ENCODE measurements at regions not wholly inside any gene's neighbourhood (a gene's known extent, or its start where the extent isn't known, plus 50 kb on each side); places are given as distances from the start of the nearest gene placed in this dataset.

DNA sequence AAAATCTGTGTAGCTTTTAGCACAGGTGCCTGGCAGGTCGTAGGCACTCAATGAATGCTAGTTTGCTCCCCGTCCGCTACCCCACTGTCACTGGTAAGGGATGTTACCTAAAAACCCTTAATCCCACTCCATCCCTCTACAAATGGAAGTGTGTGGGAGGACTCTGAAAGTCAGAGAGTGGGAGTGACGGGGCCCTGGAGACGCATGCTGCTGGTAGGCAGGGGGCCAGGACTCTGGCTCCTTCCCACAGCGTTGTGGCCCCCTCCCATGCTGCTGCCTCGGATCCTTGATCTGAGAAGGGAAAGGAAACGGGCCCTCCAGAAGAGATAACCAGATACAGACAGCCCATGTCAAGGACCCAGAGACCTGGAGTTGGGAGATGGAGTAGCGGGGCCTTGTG, 249.3 kb downstream of the HAUS1 start:
- DNase-seq (ENCODE audit: low read depth in 2 of 2) = no peak
- no peak overlapping the region for H3K4me3 ChIP-seq (replicated peaks in 1 of 2; ENCODE audit: low read depth in 2 of 2, low read length in 2 of 2)
- TF ChIP-seq, protein P1, sequence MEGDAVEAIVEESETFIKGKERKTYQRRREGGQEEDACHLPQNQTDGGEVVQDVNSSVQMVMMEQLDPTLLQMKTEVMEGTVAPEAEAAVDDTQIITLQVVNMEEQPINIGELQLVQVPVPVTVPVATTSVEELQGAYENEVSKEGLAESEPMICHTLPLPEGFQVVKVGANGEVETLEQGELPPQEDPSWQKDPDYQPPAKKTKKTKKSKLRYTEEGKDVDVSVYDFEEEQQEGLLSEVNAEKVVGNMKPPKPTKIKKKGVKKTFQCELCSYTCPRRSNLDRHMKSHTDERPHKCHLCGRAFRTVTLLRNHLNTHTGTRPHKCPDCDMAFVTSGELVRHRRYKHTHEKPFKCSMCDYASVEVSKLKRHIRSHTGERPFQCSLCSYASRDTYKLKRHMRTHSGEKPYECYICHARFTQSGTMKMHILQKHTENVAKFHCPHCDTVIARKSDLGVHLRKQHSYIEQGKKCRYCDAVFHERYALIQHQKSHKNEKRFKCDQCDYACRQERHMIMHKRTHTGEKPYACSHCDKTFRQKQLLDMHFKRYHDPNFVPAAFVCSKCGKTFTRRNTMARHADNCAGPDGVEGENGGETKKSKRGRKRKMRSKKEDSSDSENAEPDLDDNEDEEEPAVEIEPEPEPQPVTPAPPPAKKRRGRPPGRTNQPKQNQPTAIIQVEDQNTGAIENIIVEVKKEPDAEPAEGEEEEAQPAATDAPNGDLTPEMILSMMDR (IDR thresholded peaks at IDR 0.05; ENCODE audit: low read depth, low read length) = no peak

DNA sequence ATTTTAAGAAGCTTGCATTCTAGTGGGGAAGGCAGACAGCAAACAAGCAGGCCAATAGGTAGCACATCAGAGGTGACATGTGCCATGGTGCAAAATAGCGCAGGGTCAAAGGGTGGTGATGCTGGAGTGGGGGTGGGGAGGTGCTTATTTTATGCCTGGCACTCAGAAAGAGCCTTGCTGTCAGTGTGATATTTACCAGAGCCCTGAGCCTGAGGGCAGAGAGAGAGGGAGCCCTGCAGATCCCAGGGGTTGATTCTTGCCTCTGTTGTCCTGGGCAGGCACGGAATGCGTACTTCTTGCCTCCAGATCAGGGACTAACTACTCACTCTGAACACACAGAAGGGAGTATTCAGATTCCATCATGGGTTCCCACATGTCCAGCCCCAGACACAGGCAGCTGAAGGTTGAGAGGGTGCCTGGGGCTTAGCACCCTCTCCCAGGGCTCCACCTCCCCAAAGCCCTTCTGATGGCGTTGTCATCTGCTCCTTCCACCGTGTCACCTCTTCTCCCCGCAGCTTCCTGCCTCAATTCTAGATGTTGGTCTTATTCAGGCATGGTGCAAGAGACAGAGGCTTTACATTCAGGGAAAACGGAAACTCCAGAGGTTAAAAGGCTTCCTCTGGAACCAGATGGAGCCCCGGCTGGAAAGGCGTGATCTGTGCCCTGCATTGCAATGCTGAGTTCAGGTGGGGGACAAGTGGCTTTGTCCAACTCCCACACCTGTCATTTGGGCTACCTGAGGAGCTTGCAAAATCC, 252.3 kb downstream of the HAUS1 start:
- no peak for DNase-seq (ENCODE audit: low read depth in 2 of 2)
- TF ChIP-seq, protein P1 (IDR thresholded peaks at IDR 0.05; ENCODE audit: low read depth, low read length) = no peak
- no peak overlapping the region for H3K4me3 ChIP-seq (replicated peaks in 1 of 2; ENCODE audit: low read depth in 2 of 2, low read length in 2 of 2)

DNA sequence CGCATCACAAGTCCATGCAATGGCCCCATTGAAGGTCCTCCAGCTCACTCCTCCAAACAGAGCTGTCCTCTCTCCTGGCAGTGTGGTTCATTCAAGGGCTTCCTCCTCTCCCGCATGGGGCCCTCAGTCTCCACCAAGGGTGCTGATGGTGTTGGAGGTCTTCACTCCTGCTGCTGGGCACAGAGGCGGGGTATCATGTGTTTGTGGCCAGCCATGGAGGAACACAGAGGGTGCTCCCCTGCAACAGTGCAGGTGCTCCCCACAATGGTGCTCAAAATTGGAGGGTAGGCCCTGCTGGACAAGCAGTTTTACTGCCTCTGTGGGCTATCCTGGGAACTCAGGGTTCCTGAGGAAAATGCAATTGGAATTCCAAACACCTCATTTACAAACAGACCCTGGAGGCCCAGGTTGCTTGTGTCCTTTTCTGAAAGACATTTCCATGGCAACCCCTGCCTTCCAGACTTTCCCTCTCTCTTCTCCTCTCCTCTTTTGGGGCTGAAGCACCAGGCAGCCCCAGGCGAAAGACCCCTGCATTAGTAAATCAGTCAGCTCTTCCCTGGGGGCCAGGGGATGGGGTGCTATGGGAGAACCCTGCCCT, 256.0 kb downstream of the HAUS1 start:
- no peak for DNase-seq (ENCODE audit: low read depth in 2 of 2)
- H3K4me3 ChIP-seq (replicated peaks in 1 of 2; ENCODE audit: low read depth in 2 of 2, low read length in 2 of 2) = no peak overlapping the region
- TF ChIP-seq, protein P1 (IDR thresholded peaks at IDR 0.05; ENCODE audit: low read depth, low read length) = no peak

DNA sequence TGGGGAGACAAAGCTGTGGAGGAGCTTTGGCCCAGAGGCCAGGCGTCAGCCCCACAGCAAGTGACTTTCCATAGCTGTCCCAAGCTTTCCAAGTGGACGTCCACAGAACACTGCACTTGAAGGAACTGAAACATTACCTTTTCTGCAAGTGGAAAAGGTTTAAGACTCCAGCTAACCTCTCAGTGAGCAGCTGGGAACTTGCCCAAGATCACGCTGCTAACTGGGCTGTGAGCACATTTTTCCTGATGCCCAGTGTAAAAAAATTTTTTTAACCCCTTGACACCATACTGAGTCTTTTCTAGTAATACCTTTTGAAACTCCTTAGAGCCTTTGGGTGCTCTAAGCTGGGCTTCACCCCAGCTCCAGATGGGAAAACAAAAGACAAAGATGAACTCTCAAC, 256.7 kb downstream of the HAUS1 start:
- TF ChIP-seq, protein P1 (IDR thresholded peaks at IDR 0.05; ENCODE audit: low read depth, low read length) = no peak
- H3K4me3 ChIP-seq (replicated peaks in 1 of 2; ENCODE audit: low read depth in 2 of 2, low read length in 2 of 2) = no peak overlapping the region
- no peak for DNase-seq (ENCODE audit: low read depth in 2 of 2)

DNA sequence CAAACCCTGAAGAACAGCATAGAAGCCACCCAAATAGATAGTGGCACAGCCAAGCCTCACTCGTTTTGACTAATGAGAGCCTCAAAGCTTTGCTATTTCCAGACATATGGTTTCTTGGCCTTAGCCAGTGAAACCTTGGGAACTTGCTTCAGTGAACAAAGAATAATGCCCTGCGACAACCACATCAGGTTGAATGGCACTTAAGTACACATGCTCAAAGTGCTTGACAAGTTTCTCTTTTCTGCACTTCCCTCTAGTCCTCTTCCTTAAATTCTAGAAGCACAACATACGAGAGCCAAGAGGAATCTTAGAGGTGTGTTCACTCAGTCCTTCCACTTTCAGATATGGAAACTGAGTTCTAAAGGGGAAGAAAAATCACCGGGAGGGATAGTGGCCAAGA, 258.3 kb downstream of the HAUS1 start:
- TF ChIP-seq, protein P1 (IDR thresholded peaks at IDR 0.05; ENCODE audit: low read depth, low read length) = no peak
- no peak for DNase-seq (ENCODE audit: low read depth in 2 of 2)
- H3K4me3 ChIP-seq (replicated peaks in 1 of 2; ENCODE audit: low read depth in 2 of 2, low read length in 2 of 2) = no peak overlapping the region

DNA sequence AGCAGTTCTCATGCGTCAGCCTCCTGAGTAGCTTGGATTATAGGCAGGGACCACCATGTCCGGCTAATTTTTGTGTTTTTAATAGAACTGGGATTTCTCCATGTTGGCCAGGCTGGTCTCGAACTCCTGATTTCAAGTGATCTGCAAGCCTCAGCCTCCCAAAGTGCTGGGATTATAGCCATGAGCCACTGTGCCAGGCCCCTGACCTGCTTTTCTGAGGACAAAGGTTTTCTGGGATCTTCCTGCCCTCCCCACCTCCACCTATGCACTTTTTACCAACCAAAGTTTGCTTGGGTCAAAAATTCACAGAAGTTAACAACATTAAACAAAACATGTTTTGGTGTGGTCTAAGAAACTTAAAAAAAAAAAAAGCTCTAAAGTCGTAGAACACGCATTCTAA, 259.9 kb downstream of the HAUS1 start:
- TF ChIP-seq, protein P1 (IDR thresholded peaks at IDR 0.05; ENCODE audit: low read depth, low read length) = no peak
- no peak for DNase-seq (ENCODE audit: low read depth in 2 of 2)
- no peak overlapping the region for H3K4me3 ChIP-seq (replicated peaks in 1 of 2; ENCODE audit: low read depth in 2 of 2, low read length in 2 of 2)
